ENCODE measurements at regions not wholly inside any gene's neighbourhood (a gene's known extent, or its start where the extent isn't known, plus 50 kb on each side); places are given as distances from the start of the nearest gene placed in this dataset.

- DNase-seq (ENCODE audit: low spot score), result no peak
- TF ChIP-seq CTCF (IDR thresholded peaks at IDR 0.05; ENCODE audit: borderline replicate concordance, control extremely low read depth, extremely low read depth, insufficient read depth, missing control alignments), result no peak
- in situ Hi-C loops (cut with MboI; ENCODE audit: low sequenced_read_pairs, unreplicated experiment), result loop anchor here (10.0 to 25.0 kb wide), 2 partner anchors 316 to 514 kb away; partner anchors contain the start of gene BCAS4
Measured at GRCh38 chr20:51301026-51301425, 241.5 kb downstream of the NFATC2 start.

- no peak for TF ChIP-seq CTCF (IDR thresholded peaks at IDR 0.05; ENCODE audit: borderline replicate concordance, control extremely low read depth, extremely low read depth, insufficient read depth, missing control alignments)
- in situ Hi-C loops (cut with MboI; ENCODE audit: low sequenced_read_pairs, unreplicated experiment), result loop anchor here (10.0 to 25.0 kb wide), 2 partner anchors 315 to 513 kb away; partner anchors contain the start of gene BCAS4
- no peak for DNase-seq (ENCODE audit: low spot score)
Measured at GRCh38 chr20:51300104-51300503, 242.4 kb downstream of the NFATC2 start.

- no peak for TF ChIP-seq CTCF (IDR thresholded peaks at IDR 0.05; ENCODE audit: borderline replicate concordance, control extremely low read depth, extremely low read depth, insufficient read depth, missing control alignments)
- in situ Hi-C loops (cut with MboI; ENCODE audit: low sequenced_read_pairs, unreplicated experiment), result no loop called here
- DNase-seq (ENCODE audit: low spot score), result no peak
Measured at GRCh38 chr20:51299413-51299812, 243.1 kb downstream of the NFATC2 start.

- no peak for TF ChIP-seq CTCF (IDR thresholded peaks at IDR 0.05; ENCODE audit: borderline replicate concordance, control extremely low read depth, extremely low read depth, insufficient read depth, missing control alignments)
- in situ Hi-C loops (cut with MboI; ENCODE audit: low sequenced_read_pairs, unreplicated experiment), result no loop called here
- DNase-seq (ENCODE audit: low spot score), result no peak
Measured at GRCh38 chr20:51298141-51298749, 244.3 kb downstream of the NFATC2 start.

GRCh38 chr20:51287628-51288413 is 254.7 kb downstream of the NFATC2 start:
- TF ChIP-seq CTCF (IDR thresholded peaks at IDR 0.05; ENCODE audit: borderline replicate concordance, control extremely low read depth, extremely low read depth, insufficient read depth, missing control alignments), result no peak
- no peak for DNase-seq (ENCODE audit: low spot score)
- in situ Hi-C loops (cut with MboI; ENCODE audit: low sequenced_read_pairs, unreplicated experiment), result no loop called here

GRCh38 chr20:51286758-51287157 is 255.8 kb downstream of the NFATC2 start:
- DNase-seq (ENCODE audit: low spot score), result no peak
- in situ Hi-C loops (cut with MboI; ENCODE audit: low sequenced_read_pairs, unreplicated experiment), result no loop called here
- TF ChIP-seq CTCF (IDR thresholded peaks at IDR 0.05; ENCODE audit: borderline replicate concordance, control extremely low read depth, extremely low read depth, insufficient read depth, missing control alignments), result no peak
